ENCODE measurements at regions not wholly inside any gene's neighbourhood (a gene's known extent, or its start where the extent isn't known, plus 50 kb on each side); places are given as distances from the start of the nearest gene placed in this dataset.
A peak's percentile ranks its signal among the peaks of the same experiment; 100 is the strongest.

DNA sequence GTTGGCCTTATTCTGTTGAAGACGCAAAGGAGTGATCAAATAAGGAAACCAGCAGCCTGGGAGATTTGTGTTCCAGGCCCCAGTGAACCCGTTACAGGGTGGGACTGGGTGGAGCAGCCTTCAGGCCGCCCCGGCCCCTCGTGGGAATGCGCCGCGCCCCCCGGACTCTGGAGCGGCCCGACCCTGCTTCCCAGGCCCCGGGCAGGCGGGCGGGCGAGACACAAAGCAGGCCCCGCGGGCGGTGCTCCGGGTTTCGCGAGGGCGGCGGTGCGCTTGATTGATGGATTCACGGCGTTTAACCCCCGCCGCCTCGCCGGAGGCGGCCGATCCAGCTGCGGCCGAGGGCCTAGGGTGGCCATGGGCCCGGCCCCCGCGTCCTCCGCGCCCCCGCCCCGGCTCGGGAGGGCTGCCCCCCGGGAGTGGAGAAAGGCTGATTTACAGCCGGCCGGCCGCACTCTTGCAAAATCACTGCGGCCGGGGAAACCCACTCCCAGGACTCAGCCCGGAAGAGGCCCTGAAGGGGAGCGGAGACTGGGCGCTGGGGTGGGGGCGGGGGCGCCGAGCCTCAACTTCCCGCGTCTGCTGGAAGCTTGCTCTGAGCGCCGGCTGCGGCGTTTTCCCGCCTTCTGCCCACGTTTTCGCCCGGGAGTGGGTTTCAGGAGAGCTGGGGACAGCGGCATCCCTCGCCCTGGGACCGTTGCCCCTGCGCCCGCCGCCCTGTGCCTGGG, 299.6 kb upstream of the NFE2L3 start:
- DNase-seq: no peak

- DNase-seq: no peak
These were observed 299.1 kb upstream of the NFE2L3 start for GRCh38 chr7:25852939-25853271.

- no peak for DNase-seq
These were observed 298.7 kb upstream of the NFE2L3 start for GRCh38 chr7:25853314-25853713.

GRCh38 chr7:25854059-25854458, 297.9 kb upstream of the NFE2L3 start:
- no peak for DNase-seq

GRCh38 chr7:25854608-25855497, 297.1 kb upstream of the NFE2L3 start:
- DNase-seq: peak; percentile 42

GRCh38 chr7:25855854-25856782, 295.9 kb upstream of the NFE2L3 start:
- DNase-seq: peak; percentile 60

- DNase-seq: peak; percentile 62
These were observed 294.5 kb upstream of the NFE2L3 start for GRCh38 chr7:25857376-25858067.

DNA sequence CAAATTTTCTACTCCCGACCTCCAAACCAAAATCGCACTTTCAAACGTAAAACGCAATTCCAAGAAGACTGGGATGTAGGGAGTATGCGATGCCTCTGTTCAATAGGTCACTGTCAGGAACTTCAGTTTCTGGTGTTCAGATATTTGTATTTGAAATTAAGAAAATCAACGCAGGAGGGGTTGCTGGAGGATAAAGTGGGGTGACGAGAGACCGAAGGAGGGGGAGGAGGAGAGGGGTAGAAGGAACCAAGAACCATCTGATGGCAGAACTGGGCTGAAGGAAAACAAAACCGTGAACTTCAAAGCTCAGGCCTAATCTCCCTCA, 293.8 kb upstream of the NFE2L3 start:
- no peak for DNase-seq

DNA sequence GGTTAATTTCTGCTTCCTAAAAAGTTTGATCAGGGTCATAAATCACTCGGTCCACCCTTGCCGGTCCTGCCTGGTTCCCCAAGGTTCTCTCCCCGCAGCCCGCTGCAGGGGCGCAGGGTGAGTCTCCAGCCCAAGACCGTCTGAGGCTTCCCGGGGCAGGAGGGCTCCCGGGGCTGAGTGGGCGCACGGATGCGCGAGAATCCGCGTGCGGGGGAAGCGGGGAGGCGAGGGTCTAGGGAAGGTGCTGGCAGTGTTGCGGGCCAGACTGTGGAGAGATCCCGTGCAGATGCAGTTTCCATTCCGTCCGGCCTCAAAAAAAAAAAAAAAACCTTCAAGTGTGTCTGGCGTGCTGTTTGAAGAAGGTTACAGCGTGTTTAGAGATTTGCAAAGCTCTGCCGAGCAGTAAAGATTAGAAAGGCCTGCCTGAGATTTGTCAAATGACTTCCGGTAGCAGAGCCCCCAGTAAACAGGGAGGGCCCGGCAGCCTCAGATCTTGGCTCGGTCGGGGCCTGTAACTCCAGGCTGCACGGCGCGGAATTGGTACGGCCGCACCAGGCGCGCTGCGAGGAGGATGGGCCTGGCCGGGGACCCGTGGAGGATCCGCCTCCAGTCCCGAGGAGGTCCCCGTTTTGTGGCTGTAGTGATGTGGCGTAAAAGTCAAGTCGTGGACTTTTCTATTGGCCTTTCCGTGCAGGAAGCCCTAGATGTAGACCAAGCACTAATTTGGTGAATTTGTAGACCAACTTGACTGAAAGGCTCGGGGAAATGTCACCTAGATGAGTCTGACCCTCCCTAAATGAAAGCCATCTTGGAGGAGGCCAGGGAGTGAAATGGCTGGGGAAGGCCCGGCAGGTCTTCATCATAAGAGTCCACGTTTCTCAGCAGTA, 293.2 kb upstream of the NFE2L3 start:
- DNase-seq: no peak

DNA sequence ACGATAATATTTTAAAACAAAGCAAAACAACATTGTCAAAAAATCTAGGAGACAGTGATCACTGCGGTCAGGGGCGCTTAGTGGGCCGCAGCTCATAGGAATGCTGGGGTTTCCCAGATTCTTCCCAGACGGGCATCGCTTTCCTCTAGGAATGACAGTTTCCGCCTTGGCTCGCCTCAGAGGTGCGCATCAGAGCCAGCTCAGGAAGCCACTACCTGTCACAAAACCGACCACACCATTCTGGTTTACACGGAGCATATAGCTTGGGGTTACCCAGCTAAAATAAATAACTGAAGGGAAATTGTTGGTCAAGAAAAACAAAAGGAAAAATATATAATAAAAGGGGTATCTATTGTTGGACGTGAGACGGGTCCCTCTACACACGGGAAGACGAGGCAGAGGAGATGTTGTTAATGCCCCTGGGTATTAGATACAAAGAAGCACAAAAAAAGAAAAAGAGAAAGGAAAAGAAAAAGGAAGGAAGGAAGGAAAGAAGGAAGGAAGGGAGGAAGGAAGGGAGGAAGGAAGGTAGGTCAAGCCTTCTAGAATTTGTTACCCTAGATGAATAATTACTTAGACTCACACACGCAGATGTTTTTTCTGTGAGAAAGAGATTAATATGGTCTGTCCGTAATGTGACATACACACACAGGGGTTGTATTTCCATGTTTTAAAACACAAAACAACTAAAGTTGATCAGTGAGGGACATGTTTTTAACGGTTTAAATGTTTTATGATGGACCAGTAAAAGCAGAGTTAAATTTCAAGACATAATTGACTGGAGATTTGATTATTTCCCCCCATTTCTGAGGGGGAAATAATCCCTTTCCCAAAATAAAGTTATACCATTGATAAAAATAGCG, 292.4 kb upstream of the NFE2L3 start:
- no peak for DNase-seq

- no peak for DNase-seq
These were observed 291.5 kb upstream of the NFE2L3 start for GRCh38 chr7:25860275-25861163.

DNA sequence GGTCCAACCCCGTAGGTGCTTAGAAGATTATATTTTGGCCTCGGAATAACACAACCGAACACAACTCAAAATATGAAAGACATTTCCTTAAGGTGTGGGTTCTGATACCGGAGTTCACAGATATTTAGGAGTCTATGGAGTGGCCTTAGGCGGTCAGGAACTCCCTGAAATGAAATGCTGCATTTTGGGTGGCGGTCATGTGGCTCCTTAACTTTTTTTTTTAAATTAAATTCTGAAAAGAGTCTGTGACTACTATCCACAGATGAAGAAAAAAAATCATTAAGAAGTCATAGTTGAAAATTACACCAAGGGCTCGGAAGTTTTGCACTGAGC, 290.9 kb upstream of the NFE2L3 start:
- DNase-seq: no peak

DNA sequence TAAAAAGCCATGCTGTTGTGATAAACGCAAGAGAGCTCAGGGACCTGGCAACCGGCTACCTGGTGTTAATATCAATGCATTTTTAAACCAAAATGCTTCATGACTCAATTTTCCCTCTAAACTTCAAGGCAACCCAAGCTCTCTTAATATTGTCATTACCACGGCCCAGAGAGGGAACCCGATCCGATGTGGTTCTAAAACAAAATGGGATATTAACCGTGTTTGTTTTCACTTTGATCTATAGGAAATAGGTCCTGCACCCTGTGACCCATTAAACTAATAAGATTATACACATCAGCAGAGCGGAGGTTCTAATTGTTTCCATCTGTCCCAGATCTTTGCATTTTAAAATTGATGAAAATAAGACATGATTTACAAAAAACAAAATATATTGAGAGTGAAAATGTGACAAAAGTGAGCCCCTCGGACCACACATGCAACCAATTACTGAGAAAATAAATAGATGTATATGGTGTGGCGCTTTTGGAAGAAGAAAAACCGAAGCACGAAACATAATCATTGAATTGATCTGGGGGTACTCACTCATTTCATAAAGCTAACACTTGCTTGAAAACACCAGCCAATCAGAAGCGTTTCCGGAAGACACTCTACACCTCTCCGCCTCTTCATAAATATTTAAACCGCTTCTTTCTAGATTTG, 290.3 kb upstream of the NFE2L3 start:
- no peak for DNase-seq

GRCh38 chr7:25862261-25863004, 289.6 kb upstream of the NFE2L3 start:
- peak; percentile 100 for DNase-seq

DNA sequence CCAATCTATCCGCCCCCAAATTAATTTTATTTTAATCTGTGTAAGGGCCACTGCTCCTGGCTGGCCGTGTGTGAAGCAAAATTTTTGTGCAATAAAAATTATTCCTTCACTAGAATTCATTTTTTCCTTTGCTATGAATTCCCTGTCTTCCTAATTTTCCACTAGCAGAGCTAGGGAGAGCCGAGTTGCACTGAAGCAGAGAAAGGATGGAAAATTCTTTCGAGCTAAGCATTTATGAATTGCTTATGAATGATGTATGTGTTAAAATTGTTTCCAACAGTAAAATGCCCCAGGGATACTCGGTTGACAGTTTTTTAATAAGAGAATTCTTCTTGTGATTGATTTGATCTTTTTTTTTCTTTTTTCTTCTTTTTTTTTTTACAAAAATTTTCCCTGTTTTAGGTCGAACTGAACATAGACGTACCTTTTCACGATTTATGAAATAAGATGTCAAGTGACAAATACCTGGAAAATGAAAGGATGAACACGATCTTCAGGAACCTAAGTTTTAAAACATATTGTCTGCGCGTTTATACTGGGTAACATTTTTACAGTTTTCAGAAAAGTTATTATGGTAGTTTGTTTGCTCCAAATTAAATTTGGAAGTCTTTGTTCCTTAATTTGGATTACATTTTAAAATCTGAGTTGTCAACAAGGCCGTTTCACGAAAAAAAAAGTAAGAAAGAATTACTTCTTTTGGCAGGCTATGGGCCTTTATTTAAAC, 288.8 kb upstream of the NFE2L3 start:
- DNase-seq: no peak

DNA sequence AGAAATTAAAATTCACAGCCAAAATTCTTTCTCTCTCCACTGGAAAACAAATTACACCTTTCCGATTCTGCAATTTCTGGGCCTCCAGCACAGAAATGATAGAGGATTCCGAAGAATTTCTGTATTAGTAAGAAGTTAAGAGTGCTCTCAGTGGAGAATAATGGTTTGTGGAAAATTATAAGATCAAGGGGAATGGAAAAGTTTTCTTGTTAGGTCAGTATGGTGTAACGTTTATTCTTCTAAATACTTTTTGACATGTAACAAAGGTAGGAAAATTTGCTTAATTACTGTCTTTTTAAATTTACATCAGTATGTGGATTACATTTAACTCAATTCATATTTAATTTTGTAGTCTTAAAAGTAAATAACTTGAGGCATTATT, 288.3 kb upstream of the NFE2L3 start:
- DNase-seq: no peak

GRCh38 chr7:25864511-25864910, 287.5 kb upstream of the NFE2L3 start:
- DNase-seq: no peak

All from NCI-H345 (cell line).